ENCODE measurements at regions not wholly inside any gene's neighbourhood (a gene's known extent, or its start where the extent isn't known, plus 50 kb on each side); places are given as distances from the start of the nearest gene placed in this dataset.

DNA sequence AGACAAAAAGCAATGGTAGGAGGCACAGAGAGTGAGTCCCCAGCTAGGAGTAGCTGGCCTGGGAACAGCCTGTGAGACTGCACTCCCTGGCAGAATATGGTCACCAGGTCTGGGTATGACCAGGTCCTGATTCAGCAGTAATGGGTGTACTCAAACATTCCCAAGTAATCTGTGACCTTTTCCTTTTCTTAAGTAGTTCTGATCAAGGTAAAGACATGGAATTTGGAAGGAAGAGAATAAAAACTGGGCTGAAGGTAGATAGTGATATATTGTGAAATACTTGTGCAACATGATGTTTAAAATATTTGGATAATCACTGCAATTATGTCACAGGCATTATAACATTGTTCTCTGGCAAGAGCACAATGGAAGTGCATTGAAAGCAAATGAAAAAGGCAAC lies 147.2 kb upstream of the DPYD start:
- peak; percentile 35 for DNase-seq (ENCODE audit: low read depth)

DNA sequence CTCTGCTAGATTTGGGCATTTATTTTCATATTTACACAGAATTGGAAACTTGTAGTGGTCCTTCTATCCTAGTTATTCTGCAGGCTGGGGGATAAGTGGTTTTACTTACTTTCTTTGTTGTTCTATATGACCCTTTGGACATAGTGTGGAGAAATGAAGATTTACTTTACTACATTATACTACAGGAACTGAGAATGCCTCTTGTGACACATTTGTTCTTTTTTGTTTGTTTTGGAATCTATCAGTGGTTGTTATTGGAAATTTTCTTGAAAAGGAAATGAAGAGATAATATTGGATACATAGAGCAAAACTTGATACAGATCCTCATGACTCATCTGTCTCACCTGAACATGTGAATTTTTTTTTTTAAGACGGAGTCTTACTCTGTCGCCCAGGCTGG lies 146.1 kb upstream of the DPYD start:
- no peak for DNase-seq (ENCODE audit: low read depth)

DNA sequence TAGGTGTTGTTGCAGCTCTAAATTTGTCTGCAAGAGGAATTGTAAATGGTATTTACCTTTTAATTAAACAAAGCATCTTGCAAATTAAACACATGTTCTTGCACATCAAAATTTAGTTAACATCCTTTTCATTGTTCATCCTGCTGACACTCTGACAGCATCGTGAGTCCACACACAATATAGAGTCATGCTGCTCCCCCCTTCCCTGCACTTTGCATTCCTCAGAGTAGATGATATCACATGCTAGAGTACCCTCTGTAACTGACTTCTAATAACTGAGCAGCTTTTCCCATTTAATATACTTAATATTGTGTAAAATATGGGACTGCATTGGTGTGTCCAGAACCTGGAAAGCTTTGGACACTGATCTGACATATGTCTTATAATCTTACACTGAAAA lies 138.8 kb upstream of the DPYD start:
- DNase-seq (ENCODE audit: low read depth) = peak; percentile 87

DNA sequence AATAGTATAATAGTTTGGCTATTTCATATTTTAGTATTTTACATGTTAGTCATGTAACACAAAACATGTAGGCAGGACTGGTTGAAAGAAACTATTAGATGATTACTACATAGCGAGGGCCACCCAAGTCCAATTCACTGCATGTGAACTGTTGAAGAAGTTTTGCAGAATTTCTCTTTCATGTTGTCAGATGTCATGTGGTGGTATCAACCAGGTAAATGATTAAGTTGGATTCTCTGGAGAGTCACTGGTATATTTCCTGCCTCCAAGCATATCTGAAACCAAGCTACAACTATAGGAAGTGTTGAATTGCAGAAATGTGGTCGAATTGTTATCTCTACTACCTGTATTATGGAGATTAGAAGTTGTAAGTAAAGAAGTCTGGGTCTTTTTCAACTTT lies 137.8 kb upstream of the DPYD start:
- DNase-seq (ENCODE audit: low read depth) = no peak

DNA sequence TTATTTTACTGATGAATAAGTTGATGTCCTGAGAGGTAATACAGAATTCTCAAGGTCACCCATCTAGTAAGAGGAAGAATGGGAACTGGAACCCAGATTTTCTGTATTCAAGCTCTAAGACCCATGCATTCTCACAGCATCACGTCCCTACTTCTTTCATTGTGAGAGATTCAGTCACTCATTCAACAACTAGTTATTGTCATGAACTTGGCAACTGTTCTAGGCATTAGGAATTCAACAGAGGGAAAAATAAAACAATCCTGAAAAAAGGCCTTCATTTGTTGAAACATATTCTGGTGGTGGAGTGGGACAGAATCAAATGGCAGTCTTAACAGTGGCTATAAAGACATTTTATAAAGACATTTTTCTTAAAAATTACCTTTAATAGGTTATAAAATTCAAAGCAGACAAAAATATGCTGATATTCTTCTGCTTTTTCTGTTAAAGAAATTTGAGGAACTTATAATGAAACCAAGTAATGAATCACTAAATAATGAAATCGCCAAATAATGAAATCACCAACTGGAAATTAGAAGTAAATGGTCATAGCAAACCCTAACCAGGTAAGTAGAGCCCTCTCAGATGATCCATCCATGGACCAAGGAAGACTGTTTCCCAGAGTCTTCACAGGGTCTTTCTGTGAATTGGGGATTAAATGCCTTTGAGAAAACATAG lies 136.5 kb upstream of the DPYD start:
- DNase-seq (ENCODE audit: low read depth) = no peak

DNA sequence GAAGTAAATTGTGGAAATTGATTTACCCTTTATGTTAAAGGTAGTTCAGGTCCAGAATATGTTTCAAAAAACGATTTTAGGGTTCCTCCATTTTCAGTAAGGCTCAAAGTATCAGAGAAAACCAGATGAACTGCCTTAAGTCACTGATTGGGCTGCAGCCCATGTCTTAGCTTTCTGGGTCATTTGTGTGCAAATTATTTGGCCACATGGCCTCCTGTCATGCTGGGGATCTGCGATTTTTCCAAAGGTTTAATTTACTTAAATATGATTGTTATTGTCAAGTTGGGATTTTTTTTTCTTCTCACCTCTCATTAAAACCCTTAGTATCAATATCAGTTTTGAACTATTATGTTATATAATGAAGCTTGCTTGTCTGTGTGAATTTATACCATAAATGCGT lies 135.9 kb upstream of the DPYD start:
- no peak for DNase-seq (ENCODE audit: low read depth)

DNA sequence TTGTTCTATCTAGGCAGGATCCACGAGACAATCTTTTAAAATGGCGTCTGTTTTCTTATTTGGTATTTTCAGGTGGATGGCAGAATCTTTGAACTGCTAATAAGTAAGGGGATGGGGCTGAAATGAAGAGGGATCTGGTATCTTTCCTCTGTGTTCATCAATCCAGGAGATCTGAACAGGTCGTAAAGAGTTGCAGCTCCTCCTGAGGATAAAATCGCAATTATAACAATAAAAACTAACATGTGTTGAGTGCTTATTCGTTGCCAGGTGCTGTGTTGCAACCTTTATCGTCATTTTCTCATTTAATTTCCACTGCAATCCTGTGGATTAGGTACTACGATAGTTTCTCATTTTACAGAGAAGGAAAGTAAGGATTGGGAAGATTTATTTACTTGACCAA lies 134.6 kb upstream of the DPYD start:
- DNase-seq (ENCODE audit: low read depth) = no peak

DNA sequence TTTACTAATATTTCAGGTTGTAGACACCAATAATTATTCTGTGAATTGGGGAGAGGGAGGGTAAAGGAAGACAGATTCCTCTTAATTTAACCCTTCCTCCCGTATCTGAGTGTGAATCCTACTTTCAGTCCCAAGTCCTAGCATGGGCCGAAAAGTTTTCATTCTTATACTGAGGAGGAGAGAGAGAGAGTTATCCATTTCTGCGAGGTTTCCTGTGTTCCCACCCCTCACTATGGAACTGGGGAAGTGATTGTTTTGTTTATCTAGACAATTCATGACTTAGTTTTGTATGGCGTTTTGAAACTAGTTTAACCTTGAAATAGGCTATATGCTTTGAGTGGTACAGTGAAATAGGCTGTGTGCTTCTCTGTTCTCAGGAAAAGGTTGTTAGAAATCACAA lies 134.0 kb upstream of the DPYD start:
- DNase-seq (ENCODE audit: low read depth) = peak; percentile 53

DNA sequence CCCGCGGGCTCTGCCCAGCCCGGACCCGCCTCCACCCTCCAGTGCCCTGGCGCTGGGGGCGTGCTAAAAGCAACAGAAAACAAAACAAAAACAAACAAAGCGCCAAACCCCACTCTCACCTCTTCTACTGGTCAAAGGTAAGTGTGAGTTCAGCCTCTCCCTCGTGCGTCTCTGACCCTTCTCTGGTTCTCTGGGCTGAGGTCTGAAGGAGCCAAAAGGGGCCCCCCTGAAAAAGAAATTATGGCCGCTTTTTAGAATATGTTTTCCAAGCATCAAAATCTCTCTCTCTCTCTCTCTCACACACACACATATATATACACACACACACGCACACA lies 133.5 kb upstream of the DPYD start:
- DNase-seq (ENCODE audit: low read depth) = no peak

- peak; percentile 88 for DNase-seq (ENCODE audit: low read depth)
Observed at GRCh38 chr1:98053471-98054366, 132.9 kb upstream of the DPYD start.

DNA sequence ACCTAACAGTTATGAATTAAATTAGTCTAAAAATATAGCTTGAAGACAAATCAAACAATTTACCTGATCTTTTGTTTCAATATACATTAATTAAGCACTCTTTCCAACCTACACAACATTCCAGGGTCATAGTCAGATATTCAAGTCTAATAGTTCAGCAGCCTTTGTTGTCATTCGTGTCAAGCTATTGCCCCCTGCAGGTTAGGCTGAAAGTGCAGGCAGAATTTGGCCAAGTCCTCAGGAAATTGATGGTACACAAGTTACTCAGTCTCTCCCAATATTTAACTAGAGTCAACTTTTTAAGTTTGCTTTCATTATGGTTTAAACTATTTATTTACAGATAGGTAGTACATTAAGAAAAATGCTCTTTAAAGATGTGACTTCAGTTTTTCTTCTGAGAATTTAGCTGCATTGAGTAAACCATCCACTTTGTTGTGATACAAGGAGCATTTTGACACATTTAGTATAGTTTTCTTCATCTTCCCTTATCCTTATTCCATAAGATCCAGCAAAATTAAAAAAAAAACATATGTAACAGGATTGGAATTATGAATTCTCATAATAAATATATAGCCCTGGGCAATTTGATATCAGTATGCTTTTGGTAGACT lies 130.3 kb upstream of the DPYD start:
- peak; percentile 85 for DNase-seq (ENCODE audit: low read depth)

- DNase-seq (ENCODE audit: low read depth) = peak; percentile 71
Observed at GRCh38 chr1:98049370-98050135, 128.7 kb upstream of the DPYD start.

GRCh38 chr1:98048751-98049325 lies 128.0 kb upstream of the DPYD start:
- DNase-seq (ENCODE audit: low read depth) = peak; percentile 41

DNA sequence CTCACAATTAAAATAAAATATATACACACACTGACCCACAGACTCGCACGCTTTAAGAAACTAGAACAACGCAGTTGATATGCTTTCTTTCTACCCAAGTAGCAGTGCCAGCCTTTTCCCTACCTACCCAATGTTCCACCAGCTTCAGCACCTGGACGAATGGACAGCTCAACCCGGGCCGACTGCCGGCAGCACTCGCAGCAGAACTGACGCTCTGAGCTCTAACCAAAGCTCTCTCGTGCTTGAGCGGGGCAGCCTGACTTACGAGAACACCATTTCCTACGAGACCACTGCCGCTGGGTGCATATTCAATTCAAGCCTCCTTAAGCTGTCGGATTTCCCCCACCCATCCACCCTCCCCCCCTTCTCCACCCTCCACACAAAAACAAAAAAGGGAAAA lies 127.4 kb upstream of the DPYD start:
- DNase-seq (ENCODE audit: low read depth) = peak; percentile 95

- DNase-seq (ENCODE audit: low read depth) = no peak
Observed at GRCh38 chr1:98047171-98047570, 126.3 kb upstream of the DPYD start.

GRCh38 chr1:98045767-98046641 lies 125.2 kb upstream of the DPYD start:
- DNase-seq (ENCODE audit: low read depth) = peak; percentile 75

- peak; percentile 32 for DNase-seq (ENCODE audit: low read depth)
Observed at GRCh38 chr1:98045211-98045766, 124.5 kb upstream of the DPYD start.

- DNase-seq (ENCODE audit: low read depth) = no peak
Observed at GRCh38 chr1:98044766-98045165, 123.9 kb upstream of the DPYD start.

DNA sequence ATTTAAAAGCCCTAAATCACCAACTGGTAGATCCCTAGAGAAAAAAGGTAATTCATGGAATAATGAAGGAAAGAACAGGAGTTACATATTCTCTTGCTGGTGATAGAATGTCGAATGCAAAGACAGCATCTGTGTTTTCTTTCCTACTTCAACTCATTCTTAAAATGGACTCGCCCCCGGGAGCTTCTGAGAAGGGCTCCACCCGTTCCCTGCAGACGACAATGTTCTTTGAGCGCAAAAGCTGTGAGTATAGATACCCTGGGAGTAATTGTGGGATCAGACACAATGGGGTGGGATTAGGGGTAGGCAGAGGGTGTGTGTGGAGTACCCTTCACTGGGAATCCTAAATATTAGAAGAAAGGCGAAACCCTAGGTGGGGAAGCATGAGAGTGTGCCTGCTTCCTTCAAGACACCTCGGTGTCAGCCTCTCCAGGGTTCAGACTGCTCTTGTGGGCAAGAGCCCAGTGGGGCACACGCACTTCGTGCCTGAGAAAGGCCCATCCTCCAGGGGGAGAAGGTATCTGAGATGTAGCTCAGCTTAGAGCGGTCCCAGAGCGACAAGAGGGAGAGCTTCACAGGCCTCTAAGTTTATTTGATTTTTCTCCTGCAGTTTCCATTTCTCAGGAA lies 123.3 kb upstream of the DPYD start:
- no peak for DNase-seq (ENCODE audit: low read depth)

DNA sequence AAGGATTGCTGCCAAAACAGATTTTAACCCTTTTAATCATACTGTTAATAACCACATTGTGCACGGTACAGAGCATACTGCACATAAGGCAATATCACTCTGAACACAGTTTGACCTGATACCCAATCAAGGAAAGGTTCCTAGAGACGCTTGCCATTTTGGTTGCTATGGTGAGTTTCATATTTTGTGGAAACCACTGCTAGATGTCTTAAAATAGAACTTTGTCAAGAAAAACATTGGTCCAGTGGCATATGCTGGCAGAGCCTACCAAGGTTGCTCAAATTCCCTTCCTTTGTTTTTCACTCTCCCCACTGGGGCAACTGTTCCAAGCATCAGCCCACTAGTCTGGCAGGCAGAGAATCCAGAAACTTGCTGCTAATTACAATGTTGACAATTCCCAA lies 114.8 kb upstream of the DPYD start:
- no peak for DNase-seq (ENCODE audit: low read depth)

Data from ELR (cell line).